ENCODE measurements at regions not wholly inside any gene's neighbourhood (a gene's known extent, or its start where the extent isn't known, plus 50 kb on each side); places are given as distances from the start of the nearest gene placed in this dataset.
"Not testable (repeated sequence)": the region's sequence is repeated elsewhere in the genome, so short reads cannot be mapped to it uniquely, and the experiment has no call there.

GRCh38 chr13:83825676-83826075 is 56.6 kb downstream of the SLITRK1 start:
- no peak for DNase-seq

DNA sequence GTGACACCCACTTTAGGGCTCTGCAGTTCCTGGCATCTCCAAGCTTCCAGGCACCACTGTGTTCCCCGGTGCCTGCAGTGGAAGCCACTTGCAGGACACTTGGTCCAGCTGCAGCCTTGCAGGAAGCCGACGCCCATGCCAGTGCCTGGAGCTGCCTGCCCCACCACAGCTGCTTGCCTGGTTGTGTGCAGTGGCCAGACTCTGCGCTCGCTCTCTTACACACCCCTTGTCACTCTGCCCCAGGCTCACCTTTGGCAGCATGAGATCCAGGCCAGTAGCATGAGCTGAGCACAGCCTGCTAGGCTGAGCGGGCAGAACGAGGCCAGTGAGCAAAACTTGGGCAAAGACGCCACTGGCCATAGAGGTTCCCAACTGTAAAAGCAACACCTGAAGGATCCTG is 57.7 kb downstream of the SLITRK1 start:
- no peak for DNase-seq

DNA sequence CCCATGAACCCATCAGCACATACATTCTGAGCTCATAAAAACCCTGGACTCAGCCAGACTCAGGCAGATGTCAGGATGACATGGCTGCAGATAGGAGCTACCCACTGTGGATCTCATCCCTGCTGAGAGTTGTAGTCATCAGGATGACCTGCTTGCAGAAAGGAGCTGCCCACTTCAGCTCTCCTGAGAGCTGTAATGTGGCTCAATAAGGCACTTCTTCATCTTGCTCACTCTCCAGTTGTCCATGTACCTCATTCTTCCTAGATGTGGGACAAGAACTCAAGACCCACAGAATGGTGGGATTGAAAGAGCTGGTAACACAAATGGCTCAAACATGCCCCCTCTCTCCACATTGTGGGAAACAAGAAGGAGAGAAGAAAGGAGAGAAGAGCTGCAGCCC is 58.2 kb downstream of the SLITRK1 start:
- DNase-seq: no peak

GRCh38 chr13:83819611-83820010 is 62.7 kb downstream of the SLITRK1 start:
- DNase-seq: no peak

- no peak for DNase-seq
Observed at GRCh38 chr13:83819156-83819555, 63.1 kb downstream of the SLITRK1 start.

GRCh38 chr13:83816081-83816480 is 66.2 kb downstream of the SLITRK1 start:
- DNase-seq: no peak

DNA sequence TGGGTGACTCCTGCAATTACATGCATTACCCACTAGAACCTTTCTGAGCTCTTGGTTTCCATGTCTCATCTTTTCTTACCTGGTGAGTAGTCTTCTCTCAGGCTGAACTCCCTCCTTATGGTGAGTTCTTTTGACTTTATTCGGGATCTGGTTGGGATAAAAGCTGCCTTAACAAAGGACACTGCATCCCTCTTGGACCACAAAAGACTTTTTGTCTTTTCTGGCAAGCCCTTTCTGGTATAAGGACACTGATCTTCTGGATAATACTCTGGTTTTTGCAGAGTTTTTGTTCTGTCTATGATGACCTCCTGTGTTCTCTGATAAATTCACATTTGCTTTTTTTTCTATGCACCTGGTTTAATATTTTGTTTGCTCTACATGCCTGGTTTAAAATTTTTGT is 66.7 kb downstream of the SLITRK1 start:
- DNase-seq: no peak

GRCh38 chr13:83810136-83810535 is 72.1 kb downstream of the SLITRK1 start:
- DNase-seq: no peak

DNA sequence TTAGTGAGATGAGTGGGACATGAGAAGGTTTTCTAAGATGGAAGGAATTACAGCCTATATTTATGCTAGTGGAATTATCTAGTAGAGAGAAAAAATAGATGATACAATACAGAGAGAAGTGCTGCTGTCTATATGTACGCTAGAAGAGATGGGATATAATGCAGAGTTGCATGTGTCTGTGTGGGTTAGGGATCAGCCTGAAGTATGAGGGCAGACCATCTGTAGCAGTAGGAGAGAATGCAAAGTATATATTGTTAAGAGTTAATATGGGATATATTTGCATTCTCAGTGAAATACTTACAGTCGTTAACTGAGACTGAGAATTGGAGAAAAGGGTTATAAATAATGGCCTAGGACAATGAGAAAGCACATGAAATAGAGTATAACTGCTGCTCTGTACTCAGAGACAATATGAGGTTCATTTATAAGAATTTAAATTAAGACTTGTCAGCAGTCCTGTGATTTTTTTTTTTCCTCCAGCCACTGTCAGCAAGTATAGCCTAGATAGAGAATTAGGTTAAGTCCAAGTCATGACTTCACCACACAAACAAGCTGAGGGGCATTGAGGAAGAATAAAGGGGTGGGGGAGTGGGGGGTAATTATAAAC is 77.8 kb downstream of the SLITRK1 start:
- DNase-seq: no peak

GRCh38 chr13:83798731-83799130 is 83.5 kb downstream of the SLITRK1 start:
- DNase-seq: no peak

- DNase-seq: no peak
Observed at GRCh38 chr13:83796364-83796763, 85.9 kb downstream of the SLITRK1 start.

DNA sequence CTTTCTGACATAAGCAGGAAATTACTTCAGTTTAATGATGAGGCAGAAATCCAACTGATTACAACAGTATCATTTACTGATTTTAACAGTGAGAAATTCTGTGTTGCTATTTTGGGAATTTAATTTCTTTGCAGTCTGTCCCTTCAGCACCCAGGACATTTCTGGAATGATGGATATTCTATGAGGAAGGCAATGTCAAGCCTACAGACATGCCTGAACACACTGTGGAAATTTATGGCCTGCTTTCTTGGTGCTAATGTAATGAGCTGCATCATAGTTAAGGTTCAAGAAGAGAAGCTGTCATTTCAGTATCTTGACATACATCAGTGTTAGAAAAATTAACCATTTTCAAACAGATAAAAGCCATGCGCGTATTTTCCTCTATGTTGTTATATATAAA is 87.7 kb downstream of the SLITRK1 start:
- no peak for DNase-seq

GRCh38 chr13:83780227-83780626 is 102.0 kb downstream of the SLITRK1 start:
- DNase-seq: no peak

DNA sequence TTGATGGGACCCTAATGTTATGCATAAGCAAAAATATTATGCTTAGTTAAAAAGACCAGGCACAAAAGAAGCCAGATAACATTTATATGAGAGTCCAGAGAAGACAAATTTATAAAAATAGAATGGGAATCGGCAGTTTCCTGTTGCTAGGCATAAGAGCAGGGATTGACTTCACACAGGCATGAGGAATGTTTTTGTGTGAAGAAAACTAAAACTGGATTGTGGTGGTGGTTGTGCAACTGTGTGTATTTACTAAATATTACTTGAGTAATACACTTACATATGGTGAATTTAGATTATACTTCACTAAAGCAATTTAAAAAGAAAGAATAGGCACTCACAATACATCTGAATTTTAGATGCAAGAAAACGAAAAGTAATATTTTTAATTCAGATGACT is 108.3 kb downstream of the SLITRK1 start:
- DNase-seq: no peak

GRCh38 chr13:83765796-83766195 is 116.5 kb downstream of the SLITRK1 start:
- DNase-seq: no peak

DNA sequence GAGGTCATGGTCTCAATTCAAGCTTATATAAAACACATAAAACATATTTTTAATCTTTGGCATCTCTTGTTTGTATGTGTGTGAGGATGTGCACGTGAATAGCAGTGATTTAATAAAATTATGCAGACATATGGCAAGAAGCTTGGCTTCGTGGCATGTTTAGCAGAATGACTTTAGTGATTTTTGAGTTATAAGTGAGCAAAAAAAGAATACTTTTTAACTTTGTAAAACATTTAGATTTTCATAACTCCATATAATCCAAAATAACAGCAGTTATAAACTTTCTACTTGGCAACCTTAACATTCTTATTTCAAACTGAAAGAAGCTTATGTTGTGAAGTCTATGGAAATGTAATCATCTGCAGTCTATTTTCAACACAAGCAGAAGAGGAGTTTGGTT is 120.6 kb downstream of the SLITRK1 start:
- no peak for DNase-seq

DNA sequence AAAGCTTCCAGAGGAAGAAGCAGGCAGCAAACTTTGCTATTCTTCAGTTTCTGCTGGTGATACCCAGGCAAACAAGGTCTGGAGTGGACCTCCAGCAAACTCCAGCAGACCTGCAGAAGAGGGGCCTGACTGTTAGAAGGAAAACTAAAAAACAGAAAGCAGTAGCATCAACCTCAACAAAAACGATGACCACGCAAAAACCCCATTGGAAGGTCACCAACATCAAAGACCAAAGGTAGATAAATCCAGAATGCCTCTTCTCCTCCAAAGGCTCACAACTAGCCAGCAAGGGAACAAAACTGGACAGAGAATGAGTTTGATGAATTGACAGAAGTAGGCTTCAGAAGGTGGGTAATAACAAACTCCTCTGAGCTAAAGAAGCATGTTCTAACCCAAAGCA is 127.1 kb downstream of the SLITRK1 start:
- not testable (repeated sequence) for DNase-seq

GRCh38 chr13:83753912-83754624 is 128.2 kb downstream of the SLITRK1 start:
- DNase-seq: no peak

DNA sequence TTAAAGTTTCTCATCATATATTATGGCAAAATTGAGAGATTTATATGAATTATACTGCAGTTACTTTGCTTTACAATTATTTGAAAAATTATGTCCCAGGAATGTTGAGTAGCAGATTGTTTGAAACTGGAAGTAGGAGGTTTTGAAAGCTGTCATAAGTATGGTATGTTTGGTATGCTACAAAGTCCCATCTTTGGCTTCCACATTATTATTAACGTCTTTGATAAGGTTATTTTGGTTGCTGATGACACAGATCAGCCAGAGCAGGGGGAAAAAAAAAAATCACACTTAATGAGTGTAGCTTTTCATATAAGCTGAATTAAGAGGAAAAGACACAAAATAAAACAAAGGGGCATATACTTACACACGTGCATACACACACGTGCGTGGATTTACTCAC is 130.1 kb downstream of the SLITRK1 start:
- DNase-seq: no peak

DNA sequence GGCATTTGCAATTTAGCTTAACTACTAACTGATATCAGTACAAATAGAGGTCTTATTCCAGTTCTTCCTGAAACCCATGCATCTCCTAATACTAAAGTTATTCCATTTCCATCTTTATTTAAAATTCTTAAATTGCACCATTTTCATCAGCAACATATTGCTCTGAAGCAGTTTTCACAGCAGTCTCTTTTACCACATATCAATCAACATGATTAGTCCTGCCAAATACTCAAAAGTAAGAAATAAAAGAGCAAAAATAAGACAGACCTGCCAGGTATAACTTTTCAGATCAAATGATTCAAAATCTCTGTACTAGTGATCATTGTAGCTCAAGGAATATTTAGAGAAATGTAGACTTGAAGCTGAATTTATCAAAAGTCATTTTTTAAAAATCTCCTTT is 141.7 kb downstream of the SLITRK1 start:
- no peak for DNase-seq

DNA sequence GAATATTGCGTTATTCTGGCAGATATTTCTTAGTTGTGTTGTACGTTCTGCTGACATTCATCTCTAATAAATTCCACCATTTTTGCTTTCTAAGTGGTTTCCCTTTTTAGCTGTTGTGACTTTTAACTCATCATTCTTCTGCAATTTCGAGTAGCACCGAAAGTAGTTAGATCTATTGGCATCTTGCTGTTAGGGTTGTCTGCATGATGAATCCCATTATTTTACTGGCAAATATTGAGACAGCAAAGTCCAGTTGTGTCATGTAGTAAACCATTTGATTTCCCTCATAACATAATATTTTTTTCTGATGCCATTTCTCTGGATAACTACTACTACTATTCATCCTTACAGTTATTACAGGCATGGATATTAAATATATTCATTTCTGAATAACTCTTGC is 143.9 kb downstream of the SLITRK1 start:
- no peak for DNase-seq

GRCh38 chr13:83733293-83733692 is 149.0 kb downstream of the SLITRK1 start:
- DNase-seq: no peak

DNA sequence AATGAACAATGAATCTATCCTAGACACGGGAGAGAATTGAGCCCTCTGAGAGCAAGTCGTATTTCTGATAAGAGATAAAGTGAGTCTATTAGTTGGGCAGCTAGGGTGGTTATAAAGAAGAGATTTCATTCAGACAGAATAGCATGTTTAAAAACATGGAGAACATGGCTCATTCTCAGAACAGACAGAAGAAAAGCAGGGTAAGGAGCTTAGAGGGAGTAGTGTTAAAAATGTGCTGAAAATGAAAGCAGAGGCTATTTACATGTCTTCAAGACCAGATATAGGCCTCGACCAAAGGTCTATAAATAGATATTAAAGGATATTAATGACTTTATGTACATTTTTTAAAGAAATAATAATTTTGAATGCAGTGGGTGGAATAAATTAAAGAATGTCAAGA is 149.5 kb downstream of the SLITRK1 start:
- DNase-seq: no peak

DNA sequence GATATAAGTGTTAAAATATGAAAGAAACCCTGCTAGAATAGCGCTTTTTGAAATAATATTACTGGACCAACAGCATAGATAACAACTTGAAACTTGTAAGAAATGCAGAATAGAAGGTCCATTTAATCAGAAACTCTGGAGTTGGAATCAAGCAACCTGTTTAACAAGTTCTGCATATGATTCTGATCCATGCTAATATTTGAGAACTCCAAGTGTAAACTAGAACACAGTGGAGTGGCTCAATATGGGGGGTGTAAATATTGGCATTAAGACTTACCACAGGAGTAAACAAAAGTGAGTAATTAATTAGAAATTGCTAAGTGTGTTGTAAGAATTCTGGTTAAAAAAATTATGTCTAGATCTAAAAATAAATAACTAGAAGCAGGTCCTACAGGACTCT is 151.2 kb downstream of the SLITRK1 start:
- no peak for DNase-seq

DNA sequence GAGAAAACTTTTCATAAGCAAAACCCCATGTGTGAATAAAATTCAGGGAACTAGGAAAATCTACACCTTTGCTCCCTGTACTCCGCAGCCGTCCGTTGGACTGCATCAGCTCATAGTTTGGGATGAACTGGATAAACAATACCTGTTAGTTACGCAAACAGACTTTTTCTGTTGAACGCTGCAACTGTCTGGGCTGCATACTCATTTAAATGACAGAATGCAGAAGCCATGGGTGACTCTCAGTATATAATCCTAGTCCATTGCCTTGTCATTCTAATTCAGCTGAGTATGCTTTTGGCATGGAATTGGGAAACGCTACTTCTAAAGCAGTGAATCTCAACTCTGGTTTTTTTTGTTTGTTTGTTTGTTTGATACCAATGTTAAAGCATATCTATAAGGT is 151.6 kb downstream of the SLITRK1 start:
- DNase-seq: no peak

Data from stimulated activated CD4-positive, alpha-beta T cell treated with anti-CD3 and anti-CD28 coated beads, Interleukin-4, amount 100 ng/mL, for 24 hours (primary cell).